Adrenal gland (tissue), 9 donors: ENCODE measurements at regions not wholly inside any gene's neighbourhood (a gene's known extent, or its start where the extent isn't known, plus 50 kb on each side); places are given as distances from the start of the nearest gene placed in this dataset.

Source experiments
- DNase-seq, 7 donors: peaks; one replicate each; pipeline ENCODE4 v3.0.0-alpha.2; 2019 to 2020
- H3K27ac ChIP-seq, 5 donors: fragments of 200-600 bp; sonication (generic) in 4 of 5; 1 replicate in 3 of 5; 2 replicates in 2 of 5; pipeline versions ENCODE4 v1.5.1 to v1.8.0; 2016 to 2020; ENCODE audit warnings: mild to moderate bottlenecking in 1 of 5
- H3K27me3 ChIP-seq: fragments of 200-600 bp; 2 replicates; pipeline ENCODE4 v1.8.0; 2021
- H3K36me3 ChIP-seq, 2 donors: fragments of 200-600 bp; replicated peaks in 1 of 2; 1 replicate in 1 of 2; 2 replicates in 1 of 2; pipeline versions ENCODE4 v1.5.1 to v1.8.0; 2018 to 2022
- H3K4me1 ChIP-seq, 2 donors: fragments of 200-600 bp; replicated peaks in 1 of 2; 1 replicate in 1 of 2; 2 replicates in 1 of 2; pipeline versions ENCODE4 v1.5.1 to v1.8.0; 2018 to 2021
- H3K4me3 ChIP-seq, 4 donors: fragments of 200-600 bp; sonication (generic) in 3 of 4; one replicate each; pipeline ENCODE4 v1.5.1; 2016 to 2018
- H3K9me3 ChIP-seq, 3 donors: fragments of 200-600 bp; sonication (generic) in 1 of 3; replicated peaks in 1 of 3; 1 replicate in 2 of 3; 2 replicates in 1 of 3; pipeline versions ENCODE4 v1.5.1 to v1.8.0; 2016 to 2021
- POLR2A ChIP-seq, 2 donors: fragments of 450-650 bp; IDR thresholded peaks; one replicate each; pipeline ENCODE4 v1.6.1; 2017; ENCODE audit warnings: antibody characterized with exemption in 2 of 2, mild to moderate bottlenecking in 2 of 2, moderate library complexity in 1 of 2
- WGBS, 4 donors: extraction: QIAGEN DNeasy Blood & Tissue Kit in 2 of 4; methylation state at CpG; one replicate each; pipeline versions ENCODE4 v1.1.5 to v1.1.7; 2013 to 2017; 5-methylcytosine and 5-hydroxymethylcytosine counted together
- intact Hi-C, 2 donors: fragments of 100-400 bp; cut with DNase I; formaldehyde crosslinking; loops; one replicate each; pipeline versions ENCODE4 v1.14.1 to v1.15.0; 2022 to 2023
- TF ChIP-seq, protein P1 (sequence below), 6 experiments: fragments of 450-650 bp in 4 of 6; fragments of 200-600 bp in 2 of 6; sonication (generic) in 1 of 6; IDR thresholded peaks; 1 replicate in 5 of 6; 2 replicates in 1 of 6; pipeline versions ENCODE4 v1.5.1 to v1.8.0; 2016 to 2021; ENCODE audit warnings: antibody characterized with exemption in 6 of 6, mild to moderate bottlenecking in 2 of 6, moderate library complexity in 1 of 6
- donor health status: healthy with polysubstance abuse.
- donor health status: Bipolar disorder and iron deficiency.
- donor health status: DM: yes; HTN: yes; CAD: no.
- donor health status: DM: no; HTN: no; CAD: no.
- donor health status: DM: no; HTN: no; CAD: no.

DNA sequence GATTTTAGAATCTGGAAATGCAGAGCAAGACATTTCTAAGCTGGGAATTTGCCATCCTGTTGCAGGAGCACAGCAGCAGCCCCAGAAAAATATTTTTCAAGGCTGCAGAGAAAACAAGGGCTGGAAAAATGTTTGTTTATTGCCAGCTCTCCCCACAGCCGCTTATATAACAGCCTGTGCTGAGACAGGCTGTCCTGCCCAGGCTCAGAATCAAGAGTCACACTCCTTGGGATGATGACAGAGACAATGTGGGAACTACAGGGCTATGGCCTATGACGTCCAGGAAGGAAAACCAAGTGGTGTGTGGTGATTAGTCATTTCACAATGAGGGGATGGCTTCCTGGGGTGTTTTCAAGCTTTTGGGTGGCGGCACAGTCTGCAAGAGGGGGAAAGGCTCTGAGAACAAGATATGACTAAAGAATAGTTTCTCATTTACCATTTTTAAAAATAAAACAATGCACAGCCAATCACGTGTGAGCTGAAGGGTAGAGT lies 136.3 kb upstream of the SERP2 start:
- Histone ChIP-seq H3K9me3 (no peaks in the 10 kb centered on the region), H3K36me3 (no peaks in the 10 kb centered on the region), H3K4me3 (no peak overlapping the region), H3K4me1 (peaks cover 17 to 31% of the 10 kb centered on the region in 2 donors), H3K27ac (peak overlapping the region; percentile 66 to 89 (median 80)), H3K27me3 (no peaks in the 10 kb centered on the region)
- WGBS, 4 donors, result 9 to 19% (median 16%) methylated on average over 4 of the region's 4 CpGs
- peak in 1 of 2 donors; percentile 46 for TF ChIP-seq POLR2A (IDR thresholded peaks at IDR 0.05)
- TF ChIP-seq, protein P1, sequence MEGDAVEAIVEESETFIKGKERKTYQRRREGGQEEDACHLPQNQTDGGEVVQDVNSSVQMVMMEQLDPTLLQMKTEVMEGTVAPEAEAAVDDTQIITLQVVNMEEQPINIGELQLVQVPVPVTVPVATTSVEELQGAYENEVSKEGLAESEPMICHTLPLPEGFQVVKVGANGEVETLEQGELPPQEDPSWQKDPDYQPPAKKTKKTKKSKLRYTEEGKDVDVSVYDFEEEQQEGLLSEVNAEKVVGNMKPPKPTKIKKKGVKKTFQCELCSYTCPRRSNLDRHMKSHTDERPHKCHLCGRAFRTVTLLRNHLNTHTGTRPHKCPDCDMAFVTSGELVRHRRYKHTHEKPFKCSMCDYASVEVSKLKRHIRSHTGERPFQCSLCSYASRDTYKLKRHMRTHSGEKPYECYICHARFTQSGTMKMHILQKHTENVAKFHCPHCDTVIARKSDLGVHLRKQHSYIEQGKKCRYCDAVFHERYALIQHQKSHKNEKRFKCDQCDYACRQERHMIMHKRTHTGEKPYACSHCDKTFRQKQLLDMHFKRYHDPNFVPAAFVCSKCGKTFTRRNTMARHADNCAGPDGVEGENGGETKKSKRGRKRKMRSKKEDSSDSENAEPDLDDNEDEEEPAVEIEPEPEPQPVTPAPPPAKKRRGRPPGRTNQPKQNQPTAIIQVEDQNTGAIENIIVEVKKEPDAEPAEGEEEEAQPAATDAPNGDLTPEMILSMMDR (IDR thresholded peaks at IDR 0.05), result no peak
- DNase-seq, result peak; percentile 72 to 93 (median 85)
- intact Hi-C loops, result no loop called here

DNA sequence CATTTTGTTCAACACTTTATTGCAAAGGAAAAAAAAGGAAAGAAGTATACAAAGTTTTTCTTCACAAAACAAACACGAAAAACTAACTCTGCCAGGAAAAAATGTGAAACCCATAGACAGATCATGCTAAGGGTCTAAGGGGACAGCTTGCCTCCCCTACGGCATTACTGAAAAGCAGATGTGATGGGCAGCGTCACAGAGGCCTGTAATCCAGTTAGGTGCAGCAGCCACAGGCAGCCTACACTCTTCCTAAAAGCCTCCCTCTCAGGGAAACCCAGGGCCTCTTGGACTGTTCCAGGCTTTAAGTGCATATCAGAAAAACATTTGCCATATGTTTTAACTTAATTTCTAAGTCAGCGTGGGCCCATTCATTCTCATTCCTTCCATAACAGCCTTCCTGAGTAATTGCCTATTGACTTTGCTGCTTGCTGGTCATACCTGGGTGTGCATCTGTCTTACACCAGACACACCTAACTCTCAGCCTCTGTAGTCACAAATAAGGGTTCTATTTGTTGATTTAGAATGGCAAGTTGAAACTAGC lies 135.7 kb upstream of the SERP2 start:
- intact Hi-C loops, result no loop called here
- Histone ChIP-seq H3K27ac (peak overlapping the region in 4 of 5 donors; percentile 76 to 89 (median 84)), H3K27me3 (no peaks in the 10 kb centered on the region), H3K4me3 (no peak overlapping the region), H3K36me3 (no peaks in the 10 kb centered on the region), H3K9me3 (no peaks in the 10 kb centered on the region), H3K4me1 (peaks cover 17 to 28% of the 10 kb centered on the region in 2 donors)
- DNase-seq, result no peak
- WGBS, 4 donors, result 60 to 74% (median 69%) methylated on average over 4 of the region's 4 CpGs
- TF ChIP-seq, protein P1 (IDR thresholded peaks at IDR 0.05), result no peak
- no peak for TF ChIP-seq POLR2A (IDR thresholded peaks at IDR 0.05)

DNA sequence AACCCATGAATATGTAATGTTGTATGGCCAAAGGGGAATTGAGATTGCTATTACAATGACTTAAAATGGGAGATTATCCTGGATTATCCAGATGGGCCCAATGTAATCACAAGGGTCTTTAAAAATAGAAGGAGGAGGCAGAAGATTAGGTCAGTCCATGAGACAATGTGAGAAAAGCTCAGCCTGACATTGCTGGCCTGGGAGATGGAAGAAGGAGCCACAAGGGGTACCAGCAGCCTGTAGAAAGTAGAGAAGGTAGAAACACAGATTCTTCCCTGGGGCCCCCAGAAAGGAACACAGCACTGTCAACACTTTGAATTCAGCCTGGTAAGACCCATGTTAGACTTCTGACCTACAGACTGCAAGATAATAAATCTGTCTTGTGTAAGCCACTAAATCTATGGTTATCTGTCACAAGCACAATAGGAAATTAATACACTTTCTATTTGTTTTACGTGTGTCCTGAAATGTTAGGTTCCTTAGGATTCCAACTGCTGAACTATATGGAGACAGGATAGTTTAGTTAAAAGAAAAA lies 132.9 kb upstream of the SERP2 start:
- intact Hi-C loops, result loop anchor here (5.0 to 10.0 kb wide), 2 partner anchors 194 to 197 kb away; no protein-coding TSS in a partner anchor
- WGBS, 4 donors, result 79 to 87% (median 82%) methylated on average over 1 of the region's 1 CpG
- TF ChIP-seq, protein P1 (IDR thresholded peaks at IDR 0.05), result no peak
- no peak for TF ChIP-seq POLR2A (IDR thresholded peaks at IDR 0.05)

DNA sequence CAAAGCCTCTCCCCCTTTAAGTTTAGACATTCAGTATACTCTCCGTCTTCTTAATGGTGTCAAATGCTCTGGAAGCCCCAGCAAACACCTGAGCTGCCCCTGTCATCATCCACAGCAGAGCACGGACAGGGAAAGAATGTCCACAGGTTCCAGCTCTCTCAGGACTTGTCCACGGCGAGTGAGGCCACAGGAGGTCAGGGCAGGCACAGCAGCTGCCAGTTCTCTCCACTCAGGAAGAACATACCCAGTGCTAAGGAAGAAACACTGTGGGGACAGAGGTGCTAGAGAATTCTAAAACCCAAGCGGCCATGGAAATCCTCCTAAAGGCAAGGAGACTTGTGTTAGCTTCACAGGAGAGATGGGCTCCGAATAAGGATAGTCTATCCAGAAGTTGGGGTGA lies 132.0 kb upstream of the SERP2 start:
- no peak for DNase-seq
- Histone ChIP-seq H3K4me1 (peaks cover 10 to 20% of the 10 kb centered on the region in 2 donors), H3K27ac (no peak overlapping the region), H3K9me3 (no peaks in the 10 kb centered on the region), H3K36me3 (no peaks in the 10 kb centered on the region), H3K4me3 (no peak overlapping the region), H3K27me3 (no peaks in the 10 kb centered on the region)
- TF ChIP-seq, protein P1 (IDR thresholded peaks at IDR 0.05), result no peak
- TF ChIP-seq POLR2A (IDR thresholded peaks at IDR 0.05), result no peak
- 81 to 93% (median 84%) methylated on average over 6 of the region's 6 CpGs for WGBS, 4 donors
- intact Hi-C loops, result loop anchor here (5.0 to 10.0 kb wide), 2 partner anchors 193 to 196 kb away; no protein-coding TSS in a partner anchor

More for the DNA sequence above, 132.9 kb upstream of the SERP2 start:
- DNase-seq, result no peak
- H3K9me3 ChIP-seq, result no peaks in the 10 kb centered on the region
- no peaks in the 10 kb centered on the region for H3K36me3 ChIP-seq
- no peaks in the 10 kb centered on the region for H3K27me3 ChIP-seq
- H3K4me3 ChIP-seq, result no peak overlapping the region
- H3K4me1 ChIP-seq, result peaks cover 17 to 29% of the 10 kb centered on the region in 2 donors
- no peak overlapping the region for H3K27ac ChIP-seq
